DMS53 treated with DMSO at 0.1 percent for 48 hours (cell line): ENCODE measurements at regions not wholly inside any gene's neighbourhood (a gene's known extent, or its start where the extent isn't known, plus 50 kb on each side); places are given as distances from the start of the nearest gene placed in this dataset.
"Not testable (repeated sequence)": the region's sequence is repeated elsewhere in the genome, so short reads cannot be mapped to it uniquely, and the experiment has no call there.

Experiments
- DNase-seq: peaks from one replicate; lab custom pipeline; 2025; ENCODE audit not compliant: unreplicated experiment; lab: John Stamatoyannopoulos, UW

- peak; percentile 24 for DNase-seq
Measured at GRCh38 chr6:47180633-47181032, 129.1 kb downstream of the TNFRSF21 start.

DNA sequence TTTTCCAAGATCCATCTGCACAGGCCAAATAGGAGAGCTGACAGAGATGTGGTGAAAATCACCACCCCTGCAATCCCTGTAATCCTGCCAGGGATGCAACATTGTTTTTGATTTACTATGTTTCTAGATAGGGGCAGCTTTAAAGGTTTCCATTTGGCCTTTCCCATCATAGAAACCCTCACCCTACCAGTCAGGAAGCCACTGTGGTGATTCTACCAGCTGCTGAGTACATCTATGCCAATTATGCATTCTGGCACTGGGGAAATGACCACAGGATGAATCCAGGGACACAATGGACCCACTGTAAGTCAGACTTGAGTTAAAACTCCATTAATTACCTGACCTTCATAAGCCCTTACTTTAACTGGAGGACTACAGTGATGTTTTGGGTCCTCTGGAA lies 130.4 kb downstream of the TNFRSF21 start:
- no peak for DNase-seq

- DNase-seq: no peak
Measured at GRCh38 chr6:47175656-47176055, 133.5 kb upstream of the ADGRF1 start.

DNA sequence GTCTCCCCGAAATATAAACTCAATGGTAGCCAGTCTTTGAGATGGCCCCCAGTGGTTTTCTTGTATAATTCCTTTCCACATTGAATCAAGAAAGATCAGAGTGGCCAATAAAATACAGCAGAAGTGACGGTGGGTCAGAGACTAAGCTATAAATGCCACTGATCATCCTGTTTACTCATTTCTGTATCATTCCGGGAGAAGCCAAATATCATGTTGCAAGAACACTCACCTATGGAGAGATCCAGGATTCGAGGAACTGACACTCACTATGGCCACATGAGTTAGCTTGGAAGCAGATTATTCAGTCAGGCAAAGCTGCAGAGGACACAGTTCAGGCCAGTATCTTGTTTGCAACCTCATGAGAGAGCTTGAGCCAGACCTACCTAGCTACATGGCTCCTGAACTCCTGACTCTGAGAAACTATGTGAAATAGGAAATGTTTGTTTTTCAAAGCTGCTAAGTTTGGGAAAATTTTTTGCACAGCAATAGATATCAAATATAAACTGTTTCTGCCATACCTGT lies 132.4 kb upstream of the ADGRF1 start:
- no peak for DNase-seq

GRCh38 chr6:47174063-47174462 lies 131.9 kb upstream of the ADGRF1 start:
- not testable (repeated sequence) for DNase-seq

- not testable (repeated sequence) for DNase-seq
Measured at GRCh38 chr6:47173145-47173544, 131.0 kb upstream of the ADGRF1 start.

DNA sequence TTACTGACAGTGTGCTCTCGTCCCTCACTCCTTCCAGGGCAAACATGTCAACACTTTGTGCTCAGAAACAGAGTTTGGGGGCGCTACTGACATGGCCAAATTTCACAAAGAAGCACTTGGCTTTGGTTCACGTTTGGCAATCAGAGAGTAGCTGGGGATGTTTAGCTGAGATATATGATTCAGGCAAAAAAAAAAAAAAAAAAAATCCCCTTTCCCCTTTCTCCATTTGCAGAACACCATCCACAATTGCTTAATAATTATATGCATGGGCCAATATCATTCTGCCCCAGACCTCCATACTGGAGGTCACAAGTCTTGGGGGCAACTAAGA lies 128.4 kb upstream of the ADGRF1 start:
- DNase-seq: no peak

DNA sequence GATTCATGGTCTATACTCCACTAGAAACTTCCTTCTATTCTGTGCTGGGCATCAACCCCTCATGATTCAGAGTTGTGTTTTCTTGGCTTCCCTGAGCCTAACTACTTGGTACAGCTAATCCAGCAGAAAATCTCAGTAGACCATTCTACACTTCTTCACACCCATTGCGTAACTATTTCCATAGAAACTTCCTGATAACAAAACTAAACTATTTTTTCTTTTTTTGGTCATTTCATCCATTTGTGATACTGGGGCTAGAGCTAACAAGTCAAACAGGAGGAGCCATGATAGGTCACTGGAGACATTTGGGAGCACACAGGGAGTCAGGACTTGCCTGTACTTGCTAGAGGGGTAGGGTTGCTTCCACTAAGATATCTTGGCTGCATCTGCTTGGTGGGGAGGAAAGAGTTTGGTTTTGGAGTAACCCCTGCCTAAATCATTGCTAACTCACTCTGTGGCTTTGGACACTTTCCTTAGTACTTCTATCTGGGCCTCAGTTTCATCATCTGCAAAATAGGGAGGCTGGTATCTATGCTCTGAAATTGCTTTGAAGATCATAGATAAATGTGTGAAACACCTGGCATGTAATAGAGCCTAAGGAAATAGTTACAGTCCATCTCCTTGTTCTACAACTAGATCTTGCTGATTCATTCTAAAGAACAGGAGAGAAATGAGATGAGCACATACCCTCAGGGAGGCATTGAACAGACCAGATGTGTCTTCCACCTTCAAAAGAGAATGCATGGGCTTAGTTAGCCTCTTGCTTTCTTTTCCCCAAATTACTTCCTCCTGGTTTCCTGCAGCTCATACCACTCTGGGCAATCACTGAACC lies 127.9 kb upstream of the ADGRF1 start:
- no peak for DNase-seq

GRCh38 chr6:47168180-47168579 lies 126.0 kb upstream of the ADGRF1 start:
- peak; percentile 29 for DNase-seq

GRCh38 chr6:47165918-47166317 lies 123.8 kb upstream of the ADGRF1 start:
- no peak for DNase-seq

GRCh38 chr6:47164877-47165276 lies 122.7 kb upstream of the ADGRF1 start:
- DNase-seq: no peak

DNA sequence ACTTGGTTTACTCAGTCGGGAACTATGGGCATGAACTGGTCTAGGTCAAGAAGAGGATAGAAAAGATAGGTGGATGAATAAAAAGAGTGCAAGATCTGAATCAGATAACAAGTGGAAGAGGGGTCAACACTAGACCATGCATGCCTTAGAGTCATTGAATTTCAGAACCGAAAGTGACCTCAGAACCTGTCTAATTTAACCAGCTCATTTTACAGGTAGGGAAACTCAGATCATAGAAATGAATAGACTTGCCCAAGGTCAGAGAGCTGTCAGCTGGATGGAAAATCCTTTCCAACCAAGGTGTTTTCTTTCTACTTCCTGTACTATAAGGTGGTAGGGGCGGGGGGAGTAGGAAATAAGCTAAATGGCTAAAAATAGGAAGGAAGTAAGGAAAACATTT lies 121.4 kb upstream of the ADGRF1 start:
- DNase-seq: no peak

DNA sequence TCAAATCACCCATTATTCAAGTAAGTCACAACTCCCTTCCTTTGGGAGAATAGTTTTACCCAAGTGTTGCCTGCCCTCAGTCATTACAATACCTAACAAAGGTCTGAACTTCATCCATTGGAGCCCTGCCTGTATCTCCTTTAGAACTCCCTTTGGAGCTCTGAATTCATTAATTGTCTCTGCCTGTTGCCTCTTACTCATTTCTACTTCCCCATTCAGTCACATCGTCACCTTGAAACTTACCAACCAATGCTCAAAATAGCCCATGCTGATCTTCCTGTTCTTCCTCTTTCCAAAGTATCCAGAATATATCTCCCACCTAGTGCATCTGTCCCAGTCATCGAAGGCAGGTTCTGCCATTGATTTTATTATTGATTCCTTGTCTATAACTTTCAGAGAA lies 120.7 kb upstream of the ADGRF1 start:
- DNase-seq: no peak

DNA sequence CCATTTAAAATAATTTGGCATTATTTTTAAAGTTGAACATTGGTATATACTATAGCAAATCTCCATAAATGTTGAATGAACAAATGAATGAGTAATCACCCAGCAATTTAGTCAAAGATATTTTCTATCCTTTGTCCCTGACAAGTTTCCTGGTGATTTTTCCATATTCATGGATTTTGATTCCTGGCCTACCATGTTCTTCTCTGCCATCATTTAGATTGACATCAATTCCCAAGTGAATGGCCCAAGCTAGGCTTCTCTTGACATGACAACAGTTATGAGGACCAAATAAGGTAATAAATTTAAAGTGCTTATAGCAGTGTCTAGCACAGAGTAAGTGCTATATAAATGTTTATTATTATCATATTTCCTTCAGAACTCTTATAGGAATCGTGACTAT lies 120.1 kb upstream of the ADGRF1 start:
- DNase-seq: no peak

DNA sequence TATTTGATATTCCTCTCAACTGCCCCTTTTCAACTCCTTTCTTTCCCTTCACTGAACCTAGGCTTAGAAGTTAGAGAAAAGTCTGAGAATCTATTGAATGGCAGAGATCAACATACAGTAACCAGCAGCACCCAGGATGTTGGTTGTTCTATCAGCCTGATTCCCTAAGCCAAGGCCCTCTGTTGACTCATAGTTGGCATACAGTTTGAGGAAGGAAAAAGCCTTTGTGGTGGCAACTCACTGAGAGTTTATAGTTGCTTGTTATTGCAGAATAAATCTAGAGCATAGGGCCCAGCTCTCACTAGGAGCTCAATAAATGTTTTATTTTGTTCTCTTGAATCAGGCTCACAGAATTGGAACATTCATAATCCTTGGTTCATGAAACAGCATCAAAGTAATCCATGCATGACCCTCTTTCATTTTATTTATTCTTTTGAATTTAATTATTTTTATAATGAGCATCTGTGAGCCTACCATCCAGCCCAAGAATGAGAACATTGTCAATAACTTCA lies 119.1 kb upstream of the ADGRF1 start:
- DNase-seq: peak; percentile 38

- DNase-seq: no peak
Measured at GRCh38 chr6:47160702-47161101, 118.6 kb upstream of the ADGRF1 start.

DNA sequence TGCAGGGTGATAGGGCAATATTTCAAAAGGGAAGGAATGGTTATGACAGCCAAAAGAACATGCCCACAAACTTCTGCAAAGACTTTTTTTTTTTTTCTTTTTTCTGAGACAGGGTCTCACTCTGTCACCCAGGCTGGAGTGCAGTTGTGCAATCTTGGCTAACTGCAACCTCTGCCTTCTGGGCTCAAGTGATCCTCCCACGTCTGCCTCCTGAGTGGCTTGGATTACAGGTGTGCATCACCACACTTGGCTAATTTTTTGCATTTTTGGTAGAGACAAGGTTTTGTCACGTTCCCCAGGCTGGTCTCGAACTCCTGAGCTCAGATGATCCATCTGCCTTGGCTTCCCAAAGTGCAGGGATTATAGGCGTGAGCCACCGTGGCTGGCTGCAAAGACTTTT lies 117.6 kb upstream of the ADGRF1 start:
- no peak for DNase-seq

DNA sequence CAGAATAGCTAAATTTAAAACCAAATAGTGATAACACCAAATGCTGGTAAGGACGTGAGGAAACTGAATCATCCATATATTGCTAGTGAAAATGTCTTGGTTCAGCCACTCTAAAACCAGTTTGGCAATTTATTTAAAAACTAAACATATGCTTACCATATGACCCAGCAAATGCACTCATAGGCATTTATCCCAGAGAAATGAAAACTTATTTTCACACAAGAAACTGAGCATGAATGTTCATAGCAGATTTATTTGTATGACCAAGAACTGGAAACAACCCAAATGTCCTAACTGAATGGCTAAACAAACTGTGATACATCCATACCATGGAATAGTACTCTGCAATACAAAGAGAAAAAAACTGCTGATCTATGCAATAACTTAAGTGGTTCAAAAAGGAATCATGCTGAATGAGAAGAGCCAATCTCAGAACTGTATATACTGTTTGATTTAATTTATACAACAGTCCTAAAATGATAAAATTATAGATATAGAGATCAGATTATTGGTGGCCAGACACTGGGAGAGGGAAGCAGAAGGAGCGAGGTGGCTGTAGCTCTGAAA lies 115.6 kb upstream of the ADGRF1 start:
- DNase-seq: no peak

DNA sequence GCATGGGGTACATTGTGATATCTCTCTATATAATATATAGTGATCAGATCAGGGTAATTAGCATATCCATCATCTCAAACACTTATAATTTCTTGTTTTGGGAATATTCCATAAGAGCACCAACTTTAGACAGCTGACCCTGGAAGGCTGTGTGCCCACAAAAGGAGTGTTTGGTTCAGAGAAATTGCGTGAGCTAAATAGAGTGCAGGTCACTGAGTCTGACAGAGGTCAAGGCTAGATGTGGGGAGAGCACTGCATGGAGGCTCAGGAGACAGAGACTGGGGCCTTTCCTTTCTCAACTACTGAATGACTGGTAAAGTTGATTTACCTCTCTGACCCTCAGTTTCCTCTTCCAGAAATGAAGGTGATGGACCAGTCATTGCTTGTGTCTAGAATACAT lies 114.9 kb upstream of the ADGRF1 start:
- no peak for DNase-seq

DNA sequence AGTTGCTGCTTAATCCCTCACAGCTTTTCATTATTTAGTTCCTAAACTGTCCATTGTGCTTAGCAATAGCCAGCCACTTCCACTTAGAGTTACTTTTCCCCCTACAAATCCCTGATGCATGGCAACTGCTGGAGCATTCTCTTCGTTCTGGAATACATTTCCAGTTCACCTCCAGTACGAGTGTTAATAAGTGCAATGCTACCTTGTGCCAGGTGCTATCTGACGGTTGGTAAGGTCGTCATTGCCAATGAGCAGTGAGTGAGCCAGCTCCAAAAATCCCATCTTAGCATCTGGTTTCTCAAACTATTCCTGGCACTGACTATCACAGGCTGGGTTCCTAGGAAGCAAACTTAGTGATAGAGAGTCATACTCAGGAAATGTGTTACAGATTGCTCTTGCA lies 114.1 kb upstream of the ADGRF1 start:
- DNase-seq: no peak

- no peak for DNase-seq
Measured at GRCh38 chr6:47153404-47153755, 111.2 kb upstream of the ADGRF1 start.

DNA sequence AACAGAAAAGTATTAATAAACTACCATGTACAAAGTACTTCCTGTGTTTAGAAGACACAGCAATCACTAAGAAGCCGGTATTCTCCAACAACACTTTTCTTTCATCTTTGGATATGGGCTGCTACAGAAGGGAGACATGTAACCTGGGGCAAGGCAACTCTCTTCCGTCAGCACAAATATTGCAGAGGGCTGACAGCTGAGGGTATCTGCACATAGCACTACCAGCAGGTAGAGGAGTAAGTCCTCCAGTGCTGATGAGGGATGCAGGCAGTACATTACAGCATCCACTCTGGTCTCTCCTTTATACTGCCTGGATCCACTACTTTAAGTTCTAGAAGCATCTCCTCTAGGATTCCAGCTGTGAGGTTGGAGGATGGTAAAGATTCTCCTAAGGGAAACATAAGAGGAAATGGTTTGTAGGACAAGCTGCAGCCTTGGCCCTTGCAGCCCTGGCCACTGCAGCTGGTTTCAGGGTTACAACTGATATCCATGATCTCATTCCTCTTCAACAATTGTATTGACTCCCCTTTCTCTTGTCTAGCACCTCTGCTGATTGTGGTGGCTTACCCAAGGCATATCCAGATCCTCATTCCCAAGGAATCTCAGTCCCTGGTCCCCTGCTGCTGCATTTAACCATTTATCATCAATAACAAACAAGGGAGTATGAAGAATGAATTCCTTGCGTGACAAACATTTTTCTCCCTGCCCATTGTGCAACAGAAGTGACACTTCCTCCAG lies 110.7 kb upstream of the ADGRF1 start:
- no peak for DNase-seq
